Osteocyte (in vitro differentiated cells): ENCODE measurements at regions not wholly inside any gene's neighbourhood (a gene's known extent, or its start where the extent isn't known, plus 50 kb on each side); places are given as distances from the start of the nearest gene placed in this dataset.

Experiments used
- DNase-seq: peaks from one replicate; pipeline ENCODE4 v3.0.0; 2021; ENCODE audit warnings: mixed read lengths; ENCODE audit not compliant: unreplicated experiment; ENCODE audit errors: extremely low spot score
- H3K27ac Mint-ChIP-seq: one replicate; pipeline ENCODE4 v1.8.0; 2021; ENCODE audit warnings: mild to moderate bottlenecking, mixed read lengths; ENCODE audit not compliant: unreplicated experiment
- H3K27me3 Mint-ChIP-seq: one replicate; pipeline ENCODE4 v1.8.0; 2021; ENCODE audit warnings: mixed read lengths; ENCODE audit not compliant: unreplicated experiment
- H3K36me3 Mint-ChIP-seq: one replicate; pipeline ENCODE4 v1.8.0; 2021; ENCODE audit warnings: mixed read lengths; ENCODE audit not compliant: unreplicated experiment
- H3K4me1 Mint-ChIP-seq: one replicate; pipeline ENCODE4 v1.8.0; 2021; ENCODE audit warnings: mixed read lengths; ENCODE audit not compliant: unreplicated experiment
- H3K4me3 Mint-ChIP-seq: one replicate; pipeline ENCODE4 v1.8.0; 2021; ENCODE audit warnings: mild to moderate bottlenecking, moderate library complexity, mixed read lengths; ENCODE audit not compliant: unreplicated experiment
- H3K9me3 Mint-ChIP-seq: one replicate; pipeline ENCODE4 v1.8.0; 2021; ENCODE audit warnings: mixed read lengths; ENCODE audit not compliant: unreplicated experiment
- TF ChIP-seq, protein P1 (sequence below): fragments of 200-600 bp; sonication (generic); IDR thresholded peaks from 2 replicates; pipeline ENCODE4 v1.5.0; 2021; ENCODE audit warnings: antibody characterized with exemption, mild to moderate bottlenecking, moderate library complexity

- TF ChIP-seq, protein P1, sequence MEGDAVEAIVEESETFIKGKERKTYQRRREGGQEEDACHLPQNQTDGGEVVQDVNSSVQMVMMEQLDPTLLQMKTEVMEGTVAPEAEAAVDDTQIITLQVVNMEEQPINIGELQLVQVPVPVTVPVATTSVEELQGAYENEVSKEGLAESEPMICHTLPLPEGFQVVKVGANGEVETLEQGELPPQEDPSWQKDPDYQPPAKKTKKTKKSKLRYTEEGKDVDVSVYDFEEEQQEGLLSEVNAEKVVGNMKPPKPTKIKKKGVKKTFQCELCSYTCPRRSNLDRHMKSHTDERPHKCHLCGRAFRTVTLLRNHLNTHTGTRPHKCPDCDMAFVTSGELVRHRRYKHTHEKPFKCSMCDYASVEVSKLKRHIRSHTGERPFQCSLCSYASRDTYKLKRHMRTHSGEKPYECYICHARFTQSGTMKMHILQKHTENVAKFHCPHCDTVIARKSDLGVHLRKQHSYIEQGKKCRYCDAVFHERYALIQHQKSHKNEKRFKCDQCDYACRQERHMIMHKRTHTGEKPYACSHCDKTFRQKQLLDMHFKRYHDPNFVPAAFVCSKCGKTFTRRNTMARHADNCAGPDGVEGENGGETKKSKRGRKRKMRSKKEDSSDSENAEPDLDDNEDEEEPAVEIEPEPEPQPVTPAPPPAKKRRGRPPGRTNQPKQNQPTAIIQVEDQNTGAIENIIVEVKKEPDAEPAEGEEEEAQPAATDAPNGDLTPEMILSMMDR, result no peak
- H3K4me3 Mint-ChIP-seq, result no peak overlapping the region
- peaks cover 12% of the 10 kb centered on the region for H3K27me3 Mint-ChIP-seq
Measured at GRCh38 chr14:53473480-53473879, 320.4 kb upstream of the DDHD1 start.

GRCh38 chr14:53472306-53472705 lies 319.2 kb upstream of the DDHD1 start:
- H3K27ac Mint-ChIP-seq, result no peak overlapping the region
- no peaks in the 10 kb centered on the region for H3K4me1 Mint-ChIP-seq
- H3K9me3 Mint-ChIP-seq, result no peaks in the 10 kb centered on the region
- no peak for DNase-seq
- no peak overlapping the region for H3K4me3 Mint-ChIP-seq
- H3K36me3 Mint-ChIP-seq, result no peaks in the 10 kb centered on the region
- H3K27me3 Mint-ChIP-seq, result peaks cover 12% of the 10 kb centered on the region
- TF ChIP-seq, protein P1, result no peak

More at GRCh38 chr14:53473480-53473879, 320.4 kb upstream of the DDHD1 start:
- DNase-seq, result no peak
- Mint-ChIP-seq H3K4me1 (no peaks in the 10 kb centered on the region), H3K27ac (no peak overlapping the region), H3K9me3 (no peaks in the 10 kb centered on the region), H3K36me3 (no peaks in the 10 kb centered on the region)

GRCh38 chr14:53470351-53471043 lies 317.4 kb upstream of the DDHD1 start:
- Mint-ChIP-seq H3K27me3 (peaks cover 11% of the 10 kb centered on the region), H3K4me1 (no peaks in the 10 kb centered on the region), H3K4me3 (no peak overlapping the region), H3K36me3 (peaks cover 3% of the 10 kb centered on the region), H3K9me3 (peaks cover 4% of the 10 kb centered on the region), H3K27ac (no peak overlapping the region)
- TF ChIP-seq, protein P1, result no peak
- DNase-seq, result no peak

GRCh38 chr14:53468876-53469275 lies 315.8 kb upstream of the DDHD1 start:
- TF ChIP-seq, protein P1, result no peak
- Mint-ChIP-seq H3K4me1 (no peaks in the 10 kb centered on the region), H3K4me3 (no peak overlapping the region), H3K36me3 (peaks cover 3% of the 10 kb centered on the region), H3K9me3 (peaks cover 10% of the 10 kb centered on the region), H3K27me3 (peaks cover 22% of the 10 kb centered on the region), H3K27ac (no peak overlapping the region)
- DNase-seq, result no peak

GRCh38 chr14:53464376-53464775 lies 311.3 kb upstream of the DDHD1 start:
- Mint-ChIP-seq H3K27me3 (peaks cover 27% of the 10 kb centered on the region), H3K4me1 (no peaks in the 10 kb centered on the region), H3K9me3 (peaks cover 10% of the 10 kb centered on the region), H3K27ac (no peak overlapping the region), H3K36me3 (peaks cover 3% of the 10 kb centered on the region), H3K4me3 (no peak overlapping the region)
- TF ChIP-seq, protein P1, result no peak
- DNase-seq, result no peak
